T-helper 17 cell (primary cell): ENCODE measurements at regions not wholly inside any gene's neighbourhood (a gene's known extent, or its start where the extent isn't known, plus 50 kb on each side); places are given as distances from the start of the nearest gene placed in this dataset.

Experiments used
- ATAC-seq: fragments of 150-1000 bp; cut with Tn5 transposase; 2 replicates; pipeline ENCODE4 v1.10.0; 2021; ENCODE audit warnings: mild to moderate bottlenecking, moderate library complexity
- DNase-seq, 3 donors: peaks; one replicate each; pipeline versions ENCODE4 v3.0.0 to v3.0.0-alpha.2; 2020 to 2021
- H3K9me3 ChIP-seq: one replicate; pipeline ENCODE4 v1.7.0; 2013; ENCODE audit warnings: low read length, mild to moderate bottlenecking; ENCODE audit not compliant: control insufficient read depth, poor library complexity, severe bottlenecking
- H3K27ac Mint-ChIP-seq: one replicate; pipeline ENCODE4 v1.8.0; 2022; ENCODE audit warnings: mild to moderate bottlenecking, moderate library complexity, mixed read lengths
- H3K27me3 Mint-ChIP-seq: one replicate; pipeline ENCODE4 v1.8.0; 2022; ENCODE audit warnings: mixed read lengths
- H3K36me3 Mint-ChIP-seq: one replicate; pipeline ENCODE4 v1.8.0; 2022; ENCODE audit warnings: low read depth, mixed read lengths
- H3K4me1 Mint-ChIP-seq: one replicate; pipeline ENCODE4 v1.8.0; 2022; ENCODE audit warnings: mild to moderate bottlenecking, mixed read lengths
- H3K4me3 Mint-ChIP-seq: one replicate; pipeline ENCODE4 v1.8.0; 2022; ENCODE audit warnings: mild to moderate bottlenecking, moderate library complexity, mixed read lengths

DNA sequence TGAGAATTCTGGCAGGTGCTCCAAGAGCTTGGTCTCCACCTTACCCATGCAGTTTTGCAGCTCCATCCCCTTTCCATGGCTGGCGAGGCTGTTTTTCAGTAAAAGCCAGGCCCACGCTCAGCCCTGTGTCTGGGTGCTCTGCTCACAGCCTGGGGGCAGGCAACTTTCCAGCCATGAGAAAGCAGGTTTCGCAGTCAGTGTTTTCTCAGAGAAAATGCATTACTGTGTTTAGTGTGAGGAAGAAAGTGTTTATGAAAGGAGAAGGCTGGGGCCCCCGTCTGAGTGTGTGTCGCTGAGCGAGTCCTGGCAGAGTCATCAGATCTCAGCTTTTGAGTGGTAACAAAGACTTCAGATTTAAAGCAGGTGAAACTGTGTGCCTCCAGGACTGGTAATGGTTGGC is 248.1 kb downstream of the IRX1 start:
- no peaks in the 10 kb centered on the region for H3K4me1 Mint-ChIP-seq
- H3K4me3 Mint-ChIP-seq: no peak overlapping the region
- H3K27ac Mint-ChIP-seq: no peak overlapping the region
- ATAC-seq: no peak
- no peaks in the 10 kb centered on the region for H3K9me3 ChIP-seq
- no peaks in the 10 kb centered on the region for H3K36me3 Mint-ChIP-seq
- no peak for DNase-seq
- no peaks in the 10 kb centered on the region for H3K27me3 Mint-ChIP-seq

DNA sequence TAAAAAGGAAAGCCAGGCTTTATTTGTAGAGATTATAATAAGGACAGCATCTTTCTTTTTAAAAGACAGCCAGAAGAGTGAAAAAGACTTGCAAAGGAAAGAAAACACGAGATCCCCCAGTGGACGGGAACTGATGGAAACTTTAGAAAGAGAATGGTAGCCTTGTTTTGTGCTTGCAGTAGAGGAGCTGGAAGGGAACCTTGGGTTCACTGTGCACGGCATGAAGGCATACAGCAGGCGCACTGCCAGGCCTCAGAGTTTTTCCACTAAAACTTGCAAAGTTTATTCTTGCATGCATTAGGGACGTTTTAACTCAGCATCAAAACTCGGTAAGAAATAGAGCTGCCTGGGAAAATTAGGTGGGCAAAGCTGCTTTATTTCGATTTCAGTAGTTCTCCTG is 248.6 kb downstream of the IRX1 start:
- no peaks in the 10 kb centered on the region for H3K27me3 Mint-ChIP-seq
- H3K27ac Mint-ChIP-seq: no peak overlapping the region
- no peak for DNase-seq
- no peak for ATAC-seq
- no peaks in the 10 kb centered on the region for H3K36me3 Mint-ChIP-seq
- no peaks in the 10 kb centered on the region for H3K9me3 ChIP-seq
- no peaks in the 10 kb centered on the region for H3K4me1 Mint-ChIP-seq
- no peak overlapping the region for H3K4me3 Mint-ChIP-seq

DNA sequence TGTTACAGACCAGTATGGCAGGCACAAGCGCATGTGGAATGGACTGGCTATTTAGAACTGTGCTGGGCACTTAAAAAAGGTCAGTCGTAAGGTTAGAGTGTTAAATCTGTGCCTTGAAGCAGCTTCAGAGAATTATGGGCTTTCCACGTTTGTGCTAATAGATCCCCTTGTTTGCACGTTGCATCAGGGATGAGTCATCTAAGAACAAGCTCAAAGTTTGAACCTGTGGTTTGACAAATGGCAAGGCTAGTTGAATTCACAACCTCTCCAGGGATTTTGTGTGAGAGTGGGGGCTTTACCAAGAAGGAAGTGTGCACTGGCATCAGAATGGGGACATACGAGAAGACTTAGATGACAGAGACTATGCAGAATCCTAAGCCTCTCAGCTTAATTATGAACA is 249.6 kb downstream of the IRX1 start:
- no peaks in the 10 kb centered on the region for H3K36me3 Mint-ChIP-seq
- H3K4me3 Mint-ChIP-seq: no peak overlapping the region
- no peaks in the 10 kb centered on the region for H3K27me3 Mint-ChIP-seq
- H3K27ac Mint-ChIP-seq: no peak overlapping the region
- DNase-seq: no peak
- no peak for ATAC-seq
- H3K4me1 Mint-ChIP-seq: no peaks in the 10 kb centered on the region
- no peaks in the 10 kb centered on the region for H3K9me3 ChIP-seq

DNA sequence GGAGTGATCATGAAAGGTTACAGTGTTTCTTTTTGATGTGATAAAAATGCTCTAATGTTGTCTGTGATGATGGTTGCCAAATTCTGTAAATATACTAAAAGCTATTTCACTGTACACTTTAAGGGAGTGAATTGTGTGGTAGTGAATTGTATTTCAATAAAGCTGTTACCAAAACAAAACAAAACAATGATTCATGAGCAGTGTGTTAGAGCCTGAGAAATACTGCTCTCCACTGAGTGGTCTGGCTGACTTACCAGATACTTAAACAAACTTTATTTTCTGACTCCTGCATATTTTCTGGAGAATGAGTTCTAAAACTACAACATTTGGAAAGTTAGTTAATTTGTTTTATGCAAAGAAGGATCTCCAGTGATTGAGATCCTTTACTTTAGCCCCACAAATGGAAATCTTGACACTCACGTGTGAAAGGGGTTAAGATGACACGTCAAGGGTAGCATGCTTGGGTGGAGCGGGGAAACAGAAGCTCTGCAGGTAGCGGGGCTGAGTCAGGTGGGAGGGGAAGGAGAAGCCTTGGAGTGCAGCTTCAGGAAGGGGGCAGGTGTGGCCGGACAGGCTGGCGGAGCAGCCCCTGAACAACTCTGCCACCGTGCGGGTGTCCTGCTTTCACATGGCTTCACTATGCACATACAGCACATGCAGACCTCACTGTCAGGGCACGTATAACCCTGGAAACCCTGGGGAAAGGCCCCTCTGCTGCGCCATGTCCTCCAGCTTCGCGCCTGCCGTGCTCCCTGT is 256.7 kb downstream of the IRX1 start:
- Mint-ChIP-seq H3K27me3 (no peaks in the 10 kb centered on the region), H3K27ac (no peak overlapping the region), H3K4me3 (no peak overlapping the region), H3K4me1 (no peaks in the 10 kb centered on the region), H3K36me3 (no peaks in the 10 kb centered on the region)
- ATAC-seq (no peak), DNase-seq (no peak)
- H3K9me3 ChIP-seq: no peaks in the 10 kb centered on the region

DNA sequence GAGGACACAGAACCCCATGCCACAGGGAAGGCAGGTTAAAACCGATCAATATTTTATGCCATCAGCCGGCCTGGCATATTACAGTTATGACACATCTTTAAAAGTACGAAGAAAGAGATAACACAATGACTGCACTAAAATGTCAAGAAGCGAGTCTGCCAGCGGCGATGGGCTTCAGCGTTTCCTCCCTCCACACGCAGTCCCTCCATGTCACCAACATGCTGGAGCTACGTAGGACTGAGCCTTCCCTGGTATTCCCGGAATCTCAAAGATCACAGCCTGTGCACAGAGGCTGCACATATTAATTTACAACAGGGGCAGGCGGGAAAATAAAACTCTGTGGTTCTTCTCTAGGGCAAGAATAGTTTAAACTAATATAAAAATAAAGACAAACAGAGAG is 257.7 kb downstream of the IRX1 start:
- ATAC-seq: no peak
- Mint-ChIP-seq H3K4me3 (no peak overlapping the region), H3K27ac (no peak overlapping the region), H3K4me1 (no peaks in the 10 kb centered on the region), H3K27me3 (no peaks in the 10 kb centered on the region), H3K36me3 (no peaks in the 10 kb centered on the region)
- H3K9me3 ChIP-seq: no peaks in the 10 kb centered on the region
- no peak for DNase-seq

DNA sequence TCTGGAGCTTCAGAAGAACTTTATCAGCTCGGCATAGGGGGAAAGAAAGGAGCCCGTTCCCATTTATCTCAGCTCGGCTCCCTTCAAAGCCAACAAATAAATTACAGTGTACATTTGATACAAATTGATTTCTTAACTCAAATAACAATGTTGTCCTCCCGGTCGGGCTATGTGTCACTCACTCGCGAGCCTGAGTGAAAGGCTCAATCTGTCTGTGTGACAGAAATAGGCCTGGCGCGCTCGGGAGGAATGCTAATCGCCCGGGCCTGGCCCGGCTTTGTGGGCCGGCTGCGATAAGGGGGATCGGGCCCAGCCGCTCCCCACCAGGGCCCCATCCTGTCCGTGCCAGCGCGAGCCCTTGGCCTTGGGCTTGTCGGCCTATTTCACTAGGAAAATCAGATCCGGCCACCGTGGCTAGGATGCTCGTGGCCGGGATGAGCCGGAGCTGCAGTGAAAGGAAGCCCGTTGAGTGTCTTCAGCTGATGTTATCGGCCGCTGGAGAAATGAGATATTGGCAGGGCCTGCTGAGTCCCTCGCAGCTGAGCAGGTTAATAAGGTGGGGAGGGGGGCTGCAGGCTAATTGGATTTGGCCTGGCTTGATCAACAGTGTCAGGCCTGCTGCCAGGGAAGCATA is 258.7 kb downstream of the IRX1 start:
- Mint-ChIP-seq H3K4me1 (no peaks in the 10 kb centered on the region), H3K27ac (no peak overlapping the region), H3K4me3 (no peak overlapping the region), H3K36me3 (no peaks in the 10 kb centered on the region), H3K27me3 (no peaks in the 10 kb centered on the region)
- no peak for ATAC-seq
- DNase-seq: no peak
- no peaks in the 10 kb centered on the region for H3K9me3 ChIP-seq

DNA sequence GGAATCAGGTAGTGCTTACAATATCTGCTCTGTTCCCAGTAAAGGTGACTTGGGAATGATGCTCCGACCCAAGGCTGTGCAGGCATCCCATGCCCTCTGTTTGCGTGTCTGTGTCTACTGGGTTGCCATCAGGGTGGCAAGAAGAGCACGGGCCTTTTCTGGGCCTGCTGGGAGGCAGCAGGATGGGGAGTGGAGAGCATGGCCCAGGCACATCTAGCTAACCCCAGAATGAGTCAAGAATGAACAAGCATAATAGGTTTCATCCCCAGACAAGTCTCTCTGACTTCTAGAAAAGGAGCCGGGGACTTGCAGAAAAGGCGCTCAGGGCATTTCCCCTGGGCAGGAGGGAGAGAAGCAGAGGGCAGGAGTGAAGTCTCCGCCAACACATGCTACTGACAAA is 260.4 kb downstream of the IRX1 start:
- Mint-ChIP-seq H3K36me3 (no peaks in the 10 kb centered on the region), H3K4me1 (no peaks in the 10 kb centered on the region), H3K27me3 (no peaks in the 10 kb centered on the region), H3K27ac (no peak overlapping the region), H3K4me3 (no peak overlapping the region)
- no peak for ATAC-seq
- H3K9me3 ChIP-seq: no peaks in the 10 kb centered on the region
- DNase-seq: no peak

DNA sequence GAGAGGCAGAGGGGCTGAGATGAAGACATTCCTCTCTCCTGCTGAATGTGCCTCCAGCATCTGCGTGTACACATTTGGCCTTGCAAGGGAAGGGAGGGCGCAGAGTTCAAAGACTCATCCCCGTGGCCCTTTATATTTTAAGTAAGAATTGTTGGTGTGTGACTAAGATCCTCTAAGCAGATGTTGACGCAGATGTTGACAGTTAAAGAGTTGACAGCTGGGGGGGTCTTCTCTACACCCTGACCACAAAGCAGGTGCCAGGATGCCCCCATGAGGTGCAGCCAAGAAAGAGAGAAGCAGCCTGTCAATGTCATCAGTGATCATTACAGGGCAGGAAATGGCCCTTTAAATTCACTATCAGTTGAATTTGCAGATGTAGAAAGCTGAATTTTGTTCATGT is 262.9 kb downstream of the IRX1 start:
- Mint-ChIP-seq H3K27ac (no peak overlapping the region), H3K4me3 (no peak overlapping the region), H3K27me3 (no peaks in the 10 kb centered on the region), H3K36me3 (no peaks in the 10 kb centered on the region), H3K4me1 (no peaks in the 10 kb centered on the region)
- DNase-seq (no peak), ATAC-seq (no peak)
- no peaks in the 10 kb centered on the region for H3K9me3 ChIP-seq

DNA sequence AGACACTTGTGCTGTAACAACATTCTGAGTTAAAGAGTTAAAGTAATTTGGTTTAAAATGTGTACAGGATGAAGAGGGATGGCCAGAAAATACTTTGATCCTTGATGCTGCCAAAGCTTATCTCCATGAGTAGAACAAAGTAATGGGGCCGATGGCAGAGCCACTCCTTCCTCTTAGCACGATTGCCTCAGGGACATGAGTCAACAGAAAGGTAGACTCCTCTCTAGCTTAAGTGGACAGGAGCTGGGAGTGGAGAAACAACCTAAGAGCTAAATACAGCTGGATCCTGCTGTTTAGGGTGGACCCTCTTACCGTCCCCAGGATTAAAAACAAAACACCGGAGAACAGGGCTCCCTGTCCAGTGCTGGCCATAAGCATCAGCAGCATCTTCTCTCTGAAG is 267.3 kb downstream of the IRX1 start:
- Mint-ChIP-seq H3K27ac (no peak overlapping the region), H3K4me1 (no peaks in the 10 kb centered on the region), H3K4me3 (no peak overlapping the region), H3K27me3 (no peaks in the 10 kb centered on the region), H3K36me3 (no peaks in the 10 kb centered on the region)
- H3K9me3 ChIP-seq: no peaks in the 10 kb centered on the region
- ATAC-seq: no peak
- DNase-seq: no peak

DNA sequence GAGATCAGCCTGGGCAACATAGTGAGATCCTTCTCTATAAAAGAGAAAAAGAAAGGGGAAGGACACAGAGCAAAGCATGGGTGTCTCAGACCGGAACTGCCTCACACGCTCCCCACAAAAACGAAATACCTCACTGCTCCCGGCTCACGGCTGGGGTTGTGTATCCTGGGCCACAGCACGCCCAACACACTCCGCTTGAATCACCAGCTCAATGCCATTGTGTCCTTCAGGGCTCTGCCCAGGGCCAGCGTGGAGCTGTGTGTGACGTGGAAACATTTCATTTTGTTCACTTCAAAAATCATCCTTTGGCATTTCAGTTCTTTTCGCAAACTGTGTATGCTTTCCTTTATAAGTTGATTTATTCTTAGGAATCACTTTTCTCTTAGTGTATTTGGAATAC is 279.5 kb downstream of the IRX1 start:
- ATAC-seq (no peak), DNase-seq (no peak)
- Mint-ChIP-seq H3K27me3 (no peaks in the 10 kb centered on the region), H3K36me3 (no peaks in the 10 kb centered on the region), H3K4me1 (no peaks in the 10 kb centered on the region), H3K4me3 (no peak overlapping the region), H3K27ac (no peak overlapping the region)
- H3K9me3 ChIP-seq: no peaks in the 10 kb centered on the region

DNA sequence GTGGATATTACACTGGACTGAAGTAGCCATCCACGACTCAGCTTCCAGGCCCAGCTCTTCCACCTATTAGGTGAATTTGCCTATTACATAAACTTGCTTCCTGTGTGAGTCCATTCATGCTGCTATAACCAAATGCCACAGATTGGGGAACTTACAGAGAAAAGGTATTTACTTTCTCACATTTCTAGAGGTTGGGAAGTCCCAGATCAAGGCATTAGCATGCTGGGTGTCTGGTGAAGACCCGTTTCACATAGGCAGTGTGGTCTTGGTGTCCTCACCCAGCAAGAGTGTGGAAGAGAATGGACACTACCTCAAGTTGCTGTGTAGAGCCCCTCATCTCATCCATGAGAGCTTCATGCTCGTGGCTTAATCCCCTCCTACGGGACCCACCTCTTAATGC is 282.6 kb downstream of the IRX1 start:
- H3K9me3 ChIP-seq: no peaks in the 10 kb centered on the region
- no peak overlapping the region for H3K4me3 Mint-ChIP-seq
- no peak for ATAC-seq

DNA sequence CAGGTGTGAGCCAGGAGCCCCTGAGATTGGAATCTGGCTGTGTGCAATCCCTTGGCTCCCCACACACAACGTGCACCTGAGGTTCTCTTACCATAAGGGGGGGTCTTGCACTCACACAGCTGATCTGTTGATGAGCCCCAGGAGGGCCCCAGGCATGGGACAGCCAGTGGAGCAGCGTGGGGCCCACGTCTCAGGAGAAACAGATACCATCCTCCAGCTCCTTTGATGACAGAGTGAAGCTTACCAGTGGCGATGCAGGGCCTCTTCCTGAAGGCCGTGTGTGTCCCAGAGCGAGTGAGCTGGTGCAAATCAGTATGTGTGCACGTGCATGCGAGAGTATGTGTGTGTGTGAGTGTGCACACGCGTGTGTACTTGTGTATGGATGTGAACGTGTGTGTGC is 287.4 kb downstream of the IRX1 start:
- H3K9me3 ChIP-seq: no peaks in the 10 kb centered on the region
- Mint-ChIP-seq H3K27ac (no peak overlapping the region), H3K36me3 (no peaks in the 10 kb centered on the region), H3K4me3 (no peak overlapping the region), H3K27me3 (no peaks in the 10 kb centered on the region), H3K4me1 (no peaks in the 10 kb centered on the region)
- ATAC-seq (no peak), DNase-seq (no peak)

More for the DNA sequence above, 282.6 kb downstream of the IRX1 start:
- Mint-ChIP-seq H3K4me1 (no peaks in the 10 kb centered on the region), H3K36me3 (no peaks in the 10 kb centered on the region), H3K27me3 (no peaks in the 10 kb centered on the region), H3K27ac (no peak overlapping the region)
- no peak for DNase-seq

DNA sequence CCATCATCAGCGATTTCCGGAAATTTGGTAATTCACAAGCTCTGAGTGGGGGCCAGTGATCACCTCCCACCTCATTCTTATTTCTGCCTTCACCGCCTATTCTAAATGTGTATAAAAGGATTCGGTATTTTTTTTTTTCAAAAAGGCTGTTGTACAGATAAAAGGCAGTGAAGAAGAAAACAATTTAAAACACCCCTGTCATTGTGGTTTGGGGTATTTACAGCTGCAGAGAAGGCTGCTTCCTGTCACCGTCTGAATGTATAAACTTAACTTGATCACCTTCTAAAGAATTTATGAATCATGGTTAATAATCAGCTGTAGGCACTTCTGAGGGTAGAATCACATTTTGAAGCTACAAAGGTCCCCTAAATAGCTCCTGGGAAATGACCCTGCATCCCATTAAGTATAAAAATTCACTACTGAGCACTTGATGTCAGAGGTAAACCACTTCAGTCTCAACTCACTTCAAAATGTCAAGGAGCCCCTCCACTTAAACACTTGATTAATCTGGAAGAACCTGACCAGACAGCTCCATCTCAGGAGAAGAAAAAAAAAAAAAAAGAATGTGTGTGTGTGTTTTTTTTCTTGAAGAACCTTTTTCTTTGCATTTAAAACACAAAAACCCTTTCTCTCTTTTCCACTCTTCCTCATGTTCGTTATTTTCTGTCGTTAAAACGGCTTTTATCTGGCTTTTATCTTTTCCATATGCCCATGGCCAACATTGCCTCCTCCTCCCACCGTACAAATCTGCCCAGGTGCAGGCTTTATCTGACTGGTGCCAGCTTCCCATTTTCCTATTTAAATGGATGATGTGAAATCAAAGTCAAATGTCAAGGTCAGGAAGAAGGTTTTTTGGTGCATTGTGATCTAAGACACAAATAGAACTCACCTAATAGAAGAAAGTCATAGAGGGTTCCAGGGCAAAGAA is 291.2 kb downstream of the IRX1 start:
- no peak for ATAC-seq
- Mint-ChIP-seq H3K4me3 (no peak overlapping the region), H3K4me1 (no peaks in the 10 kb centered on the region), H3K27me3 (no peaks in the 10 kb centered on the region), H3K36me3 (no peaks in the 10 kb centered on the region), H3K27ac (no peak overlapping the region)
- no peak for DNase-seq
- H3K9me3 ChIP-seq: no peaks in the 10 kb centered on the region
